Loucy (cell line): ENCODE measurements at regions not wholly inside any gene's neighbourhood (a gene's known extent, or its start where the extent isn't known, plus 50 kb on each side); places are given as distances from the start of the nearest gene placed in this dataset.

Source experiments
- H2AFZ ChIP-seq: fragments of 200-600 bp; sonication (generic); 2 replicates; pipeline ENCODE4 v1.6.0; 2016; ENCODE audit warnings: antibody characterized with exemption, mild to moderate bottlenecking, low read length, moderate library complexity
- H3F3A ChIP-seq: fragments of 200-600 bp; 2 replicates; pipeline ENCODE4 v1.6.0; 2016; ENCODE audit warnings: antibody characterized with exemption, low read depth, mild to moderate bottlenecking
- H3K27me3 ChIP-seq: fragments of 200-600 bp; sonication (generic); 2 replicates; pipeline ENCODE4 v1.6.1; 2014; ENCODE audit warnings: low read length, mild to moderate bottlenecking; ENCODE audit not compliant: insufficient read depth, poor library complexity, severe bottlenecking
- H3K36me3 ChIP-seq: fragments of 200-600 bp; sonication (generic); 2 replicates; pipeline ENCODE4 v1.6.1; 2016; ENCODE audit warnings: low read length; ENCODE audit not compliant: insufficient read depth
- H3K4me1 ChIP-seq: fragments of 200-600 bp; sonication (generic); 2 replicates; pipeline ENCODE4 v1.5.1; 2014; ENCODE audit warnings: low read length, mild to moderate bottlenecking; ENCODE audit not compliant: insufficient read depth, poor library complexity, severe bottlenecking
- H3K4me2 ChIP-seq: fragments of 200-600 bp; sonication (generic); 2 replicates; pipeline ENCODE4 v1.6.0; 2014; ENCODE audit warnings: antibody characterized with exemption, low read length, low read depth, mild to moderate bottlenecking; ENCODE audit not compliant: poor library complexity, severe bottlenecking
- H3K4me3 ChIP-seq: fragments of 200-600 bp; sonication (generic); 2 replicates; pipeline ENCODE4 v1.5.1; 2014; ENCODE audit warnings: low read length, mild to moderate bottlenecking, mixed read lengths; ENCODE audit not compliant: poor library complexity, severe bottlenecking
- H3K79me2 ChIP-seq: fragments of 200-600 bp; sonication (generic); 2 replicates; pipeline ENCODE4 v1.6.1; 2014; ENCODE audit warnings: low read length; ENCODE audit not compliant: insufficient read depth
- H3K9ac ChIP-seq: fragments of 200-600 bp; sonication (generic); 2 replicates; pipeline ENCODE4 v1.6.0; 2014; ENCODE audit warnings: mild to moderate bottlenecking, low read depth, low read length, moderate library complexity; ENCODE audit not compliant: poor library complexity, severe bottlenecking
- H3K9me2 ChIP-seq: fragments of 200-600 bp; sonication (generic); replicated peaks from 2 replicates; pipeline ENCODE4 v1.6.1; 2016; ENCODE audit warnings: low read depth, low read length, mixed read lengths
- H3K9me3 ChIP-seq: fragments of 200-600 bp; sonication (generic); 2 replicates; pipeline ENCODE4 v1.6.1; 2014; ENCODE audit warnings: mild to moderate bottlenecking, antibody characterized with exemption, low read length, low read depth; ENCODE audit not compliant: insufficient read depth
- H4K20me1 ChIP-seq: fragments of 200-600 bp; sonication (generic); 2 replicates; pipeline ENCODE4 v1.6.0; 2014; ENCODE audit warnings: antibody characterized with exemption, low read length, mild to moderate bottlenecking; ENCODE audit not compliant: insufficient read depth, poor library complexity, severe bottlenecking
- EZH2phosphoT487 ChIP-seq: fragments of 200-600 bp; IDR thresholded peaks from 2 replicates; pipeline ENCODE4 v1.6.1; 2018; ENCODE audit warnings: antibody characterized with exemption, mild to moderate bottlenecking, moderate library complexity, borderline replicate concordance
- TF ChIP-seq, protein P1 (sequence below): fragments of 200-600 bp; sonication (generic); conservative IDR thresholded peaks from 2 replicates; pipeline ENCODE4 v1.5.1; 2014; ENCODE audit warnings: mild to moderate bottlenecking, antibody characterized with exemption, low read length

DNA sequence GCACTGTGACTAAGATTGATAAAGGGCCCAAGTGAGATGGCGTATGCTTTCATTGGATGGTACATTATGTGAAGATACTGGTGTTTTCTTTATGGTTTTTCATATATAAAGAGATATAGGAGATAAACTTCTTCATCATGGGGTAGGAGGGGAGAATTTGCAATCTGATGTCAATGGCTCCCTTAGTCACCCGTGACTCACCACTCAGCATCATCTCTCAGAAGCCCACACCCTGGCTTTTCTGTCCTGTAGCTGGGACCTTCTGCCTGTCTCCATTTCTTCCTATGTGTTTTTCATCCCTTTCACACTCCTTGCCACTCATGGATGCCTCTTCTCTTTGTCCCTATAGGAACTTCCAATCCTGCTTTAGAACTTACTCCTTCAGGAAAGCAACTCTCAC, 114.3 kb upstream of the SEMA6D start:
- H3K9ac ChIP-seq = no peak overlapping the region
- no peaks in the 10 kb centered on the region for H3K79me2 ChIP-seq
- H3K4me3 ChIP-seq = no peak overlapping the region
- H3K9me2 ChIP-seq = no peaks in the 10 kb centered on the region
- no peaks in the 10 kb centered on the region for H3F3A ChIP-seq
- H4K20me1 ChIP-seq = no peaks in the 10 kb centered on the region
- H3K27me3 ChIP-seq = no peaks in the 10 kb centered on the region
- no peak overlapping the region for H2AFZ ChIP-seq
- H3K4me2 ChIP-seq = no peak overlapping the region
- H3K4me1 ChIP-seq = no peaks in the 10 kb centered on the region
- H3K36me3 ChIP-seq = no peaks in the 10 kb centered on the region
- TF ChIP-seq, protein P1, sequence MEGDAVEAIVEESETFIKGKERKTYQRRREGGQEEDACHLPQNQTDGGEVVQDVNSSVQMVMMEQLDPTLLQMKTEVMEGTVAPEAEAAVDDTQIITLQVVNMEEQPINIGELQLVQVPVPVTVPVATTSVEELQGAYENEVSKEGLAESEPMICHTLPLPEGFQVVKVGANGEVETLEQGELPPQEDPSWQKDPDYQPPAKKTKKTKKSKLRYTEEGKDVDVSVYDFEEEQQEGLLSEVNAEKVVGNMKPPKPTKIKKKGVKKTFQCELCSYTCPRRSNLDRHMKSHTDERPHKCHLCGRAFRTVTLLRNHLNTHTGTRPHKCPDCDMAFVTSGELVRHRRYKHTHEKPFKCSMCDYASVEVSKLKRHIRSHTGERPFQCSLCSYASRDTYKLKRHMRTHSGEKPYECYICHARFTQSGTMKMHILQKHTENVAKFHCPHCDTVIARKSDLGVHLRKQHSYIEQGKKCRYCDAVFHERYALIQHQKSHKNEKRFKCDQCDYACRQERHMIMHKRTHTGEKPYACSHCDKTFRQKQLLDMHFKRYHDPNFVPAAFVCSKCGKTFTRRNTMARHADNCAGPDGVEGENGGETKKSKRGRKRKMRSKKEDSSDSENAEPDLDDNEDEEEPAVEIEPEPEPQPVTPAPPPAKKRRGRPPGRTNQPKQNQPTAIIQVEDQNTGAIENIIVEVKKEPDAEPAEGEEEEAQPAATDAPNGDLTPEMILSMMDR = no peak
- no peak for TF ChIP-seq EZH2phosphoT487
- no peaks in the 10 kb centered on the region for H3K9me3 ChIP-seq

DNA sequence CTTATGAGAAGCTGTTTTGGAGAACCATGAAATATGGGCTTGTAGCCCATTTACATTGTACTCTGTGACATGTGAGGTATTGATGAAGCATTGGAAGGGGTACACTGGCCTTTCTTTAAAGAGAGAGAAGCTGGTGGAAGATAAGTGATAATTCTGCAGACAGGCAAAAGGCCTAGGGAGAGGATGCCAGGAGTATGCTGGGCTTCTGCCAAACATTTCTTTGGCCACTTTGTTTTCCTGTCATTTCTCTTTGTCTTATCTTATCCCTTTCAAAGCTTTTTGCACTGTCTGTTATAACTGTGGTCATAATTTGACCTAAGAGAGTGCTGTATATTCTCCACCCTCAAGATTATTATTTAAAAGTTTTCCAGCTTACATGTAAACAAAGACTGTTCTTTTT, 109.6 kb upstream of the SEMA6D start:
- H3K4me1 ChIP-seq = no peaks in the 10 kb centered on the region
- H3K36me3 ChIP-seq = no peaks in the 10 kb centered on the region
- H3K79me2 ChIP-seq = no peaks in the 10 kb centered on the region
- no peaks in the 10 kb centered on the region for H3K9me3 ChIP-seq
- H2AFZ ChIP-seq = no peak overlapping the region
- no peaks in the 10 kb centered on the region for H3F3A ChIP-seq
- no peaks in the 10 kb centered on the region for H3K9me2 ChIP-seq
- H3K4me3 ChIP-seq = no peak overlapping the region
- H3K4me2 ChIP-seq = no peak overlapping the region
- H3K9ac ChIP-seq = no peak overlapping the region
- TF ChIP-seq, protein P1 = no peak
- TF ChIP-seq EZH2phosphoT487 = no peak
- H4K20me1 ChIP-seq = no peaks in the 10 kb centered on the region
- H3K27me3 ChIP-seq = no peaks in the 10 kb centered on the region

DNA sequence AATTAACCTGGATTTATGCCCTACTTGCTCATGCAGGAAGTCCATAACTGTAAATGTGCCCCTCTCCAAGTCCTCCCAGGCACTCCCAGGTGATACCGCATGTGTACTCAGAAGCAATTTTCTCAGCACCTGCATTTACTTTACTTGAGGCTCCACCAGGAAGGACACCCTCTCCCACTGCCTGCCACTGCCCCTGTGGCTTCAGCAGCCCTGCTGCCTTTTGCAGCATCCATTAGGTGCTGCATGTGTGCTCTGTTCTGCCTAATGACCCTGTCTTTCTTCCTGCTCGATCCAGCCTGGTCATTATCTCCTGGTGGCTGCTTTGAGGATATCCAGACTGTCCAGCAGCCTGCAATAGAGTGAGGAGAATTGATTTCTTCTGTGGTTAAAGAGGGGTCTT, 107.6 kb upstream of the SEMA6D start:
- no peaks in the 10 kb centered on the region for H3K27me3 ChIP-seq
- H3K9me3 ChIP-seq = no peaks in the 10 kb centered on the region
- H2AFZ ChIP-seq = no peak overlapping the region
- no peak overlapping the region for H3K9ac ChIP-seq
- H3K4me3 ChIP-seq = no peak overlapping the region
- no peaks in the 10 kb centered on the region for H3K9me2 ChIP-seq
- no peaks in the 10 kb centered on the region for H3K79me2 ChIP-seq
- H3K4me1 ChIP-seq = no peaks in the 10 kb centered on the region
- no peaks in the 10 kb centered on the region for H4K20me1 ChIP-seq
- TF ChIP-seq, protein P1 = no peak
- no peak for TF ChIP-seq EZH2phosphoT487
- no peaks in the 10 kb centered on the region for H3F3A ChIP-seq
- no peak overlapping the region for H3K4me2 ChIP-seq
- no peaks in the 10 kb centered on the region for H3K36me3 ChIP-seq
